HG02981 (cell line): ENCODE measurements at regions not wholly inside any gene's neighbourhood (a gene's known extent, or its start where the extent isn't known, plus 50 kb on each side); places are given as distances from the start of the nearest gene placed in this dataset.
"Not testable (repeated sequence)": the region's sequence is repeated elsewhere in the genome, so short reads cannot be mapped to it uniquely, and the experiment has no call there.

ENCODE experiments used
- ATAC-seq: cut with Tn5 transposase; IDR thresholded peaks from one replicate; pipeline ENCODE4 v1.9.1; 2021; ENCODE audit warnings: mild to moderate bottlenecking, moderate library complexity; ENCODE audit not compliant: unreplicated experiment

- ATAC-seq, result peak; percentile 49
Measured at GRCh38 chr20:29878777-29879442, 1378.6 kb upstream of the DEFB115 start.

DNA sequence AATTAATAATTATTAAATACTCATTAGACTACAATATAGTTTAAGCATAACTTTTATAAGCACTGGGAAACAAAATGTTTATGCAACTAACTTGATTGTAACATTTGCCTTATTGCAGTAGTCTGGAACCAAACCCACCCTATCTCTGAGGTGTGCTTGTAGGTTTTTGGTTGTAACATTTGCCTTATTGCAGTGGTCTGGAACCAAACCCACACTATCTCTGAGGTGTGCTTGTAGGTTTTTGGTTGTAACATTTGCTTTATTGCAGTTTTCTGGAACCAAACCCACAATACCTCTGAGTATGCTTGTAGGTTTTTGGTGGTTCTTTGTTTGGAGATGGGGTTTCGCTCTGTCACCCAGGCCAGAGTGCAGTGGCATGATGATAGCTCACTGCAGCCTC lies 1376.4 kb upstream of the DEFB115 start:
- ATAC-seq, result not testable (repeated sequence)

- not testable (repeated sequence) for ATAC-seq
Measured at GRCh38 chr20:29883514-29884219, 1373.8 kb upstream of the DEFB115 start.

DNA sequence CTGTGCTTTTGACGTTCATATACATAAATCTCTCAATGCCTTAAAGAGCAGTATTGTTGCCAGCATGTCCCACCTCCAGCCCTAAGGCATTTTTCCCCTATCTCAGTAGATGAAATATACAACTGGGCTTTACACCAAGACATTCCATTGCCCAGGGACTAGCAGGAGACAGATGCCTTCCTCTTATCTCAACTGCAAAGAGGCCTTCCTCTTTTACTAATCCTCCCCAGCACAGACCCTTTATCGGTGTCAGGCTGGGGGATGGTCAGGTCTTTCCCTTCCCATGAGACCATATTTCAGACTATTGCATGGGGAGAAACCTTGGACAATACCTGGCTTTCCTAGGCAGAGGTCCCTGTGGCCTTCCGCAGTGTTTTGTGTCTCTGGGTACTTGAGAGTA lies 1373.1 kb upstream of the DEFB115 start:
- ATAC-seq, result not testable (repeated sequence)

GRCh38 chr20:29885282-29886185 lies 1371.9 kb upstream of the DEFB115 start:
- ATAC-seq, result not testable (repeated sequence)

DNA sequence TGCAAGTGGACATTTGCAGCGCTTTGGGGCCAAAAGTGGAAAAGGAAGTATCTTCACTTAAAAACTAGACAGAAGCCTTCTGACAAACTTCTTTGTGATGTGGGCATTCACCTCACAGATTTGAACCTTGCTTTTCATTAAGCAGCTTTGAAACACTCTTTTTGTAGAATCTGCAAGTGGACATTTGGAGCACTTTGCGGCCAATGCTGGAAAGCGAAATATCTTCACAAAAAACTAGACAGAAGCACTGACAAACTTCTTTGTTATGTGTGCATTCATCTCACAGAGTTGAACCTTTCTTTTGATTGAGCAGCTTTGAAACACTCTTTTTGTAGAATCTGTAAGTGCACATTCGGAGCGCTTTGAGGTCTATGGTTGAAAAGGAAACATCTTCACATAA lies 1365.9 kb upstream of the DEFB115 start:
- not testable (repeated sequence) for ATAC-seq
